ENCODE measurements at regions not wholly inside any gene's neighbourhood (a gene's known extent, or its start where the extent isn't known, plus 50 kb on each side); places are given as distances from the start of the nearest gene placed in this dataset.

DNA sequence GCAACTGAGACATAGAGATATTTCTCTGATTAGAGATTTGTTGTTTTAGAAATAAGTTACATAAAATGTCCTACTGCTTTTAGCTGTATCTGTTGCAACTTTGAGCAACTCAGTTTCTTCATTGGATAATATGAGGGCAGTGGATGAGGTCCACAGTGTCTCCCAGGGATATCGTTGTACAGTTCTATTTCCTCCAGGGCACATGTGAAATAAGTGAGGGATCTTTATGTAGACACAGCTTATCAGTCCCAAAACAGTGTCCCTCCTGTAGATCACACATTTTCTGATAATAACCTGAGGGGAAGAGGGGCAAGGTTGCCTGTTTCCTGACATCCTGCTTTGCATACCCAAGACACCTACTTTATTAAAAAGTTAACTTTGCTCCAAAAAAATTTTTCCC lies 1231.2 kb upstream of the ZEB2 start:
- DNase-seq (ENCODE audit: low read depth in 2 of 2): peak in 1 of 2 donors; percentile 35
- no peak for TF ChIP-seq CTCF (conservative IDR thresholded peaks at IDR 0.05 in 1 of 2, IDR thresholded peaks at IDR 0.05 in 1 of 2; ENCODE audit: low read depth in 1 of 2, low read length in 2 of 2)
- TF ChIP-seq EZH2 (IDR thresholded peaks at IDR 0.05; ENCODE audit: low read length, missing control alignments): no peak
- Histone ChIP-seq H3K27me3 (ENCODE audit: control insufficient read depth, insufficient read depth, low read length) (no peaks in the 10 kb centered on the region), H3K36me3 (ENCODE audit: control insufficient read depth, insufficient read depth, low read length) (no peaks in the 10 kb centered on the region), H4K20me1 (ENCODE audit: control insufficient read depth, extremely low read depth, insufficient read depth, low read length) (no peaks in the 10 kb centered on the region), H3K79me2 (ENCODE audit: control insufficient read depth, insufficient read depth, low read length) (no peaks in the 10 kb centered on the region), H3K9ac (ENCODE audit: insufficient read depth, low read length) (no peak overlapping the region), H3K9me3 (ENCODE audit: control insufficient read depth, insufficient read depth, low read depth, low read length) (no peaks in the 10 kb centered on the region), H2AFZ (ENCODE audit: low read length) (peak overlapping the region; percentile 34), H3K4me1 (ENCODE audit: control insufficient read depth, extremely low read depth, insufficient read depth, low read length) (peaks cover 6% of the 10 kb centered on the region), H3K4me2 (ENCODE audit: extremely low read depth, insufficient read depth, low read length) (no peak overlapping the region), H3K4me3 (replicated peaks in 1 of 4; ENCODE audit: control extremely low read depth in 1 of 4, insufficient read depth in 1 of 4, low read depth in 3 of 4, low read length in 4 of 4) (no peak overlapping the region), H3K27ac (ENCODE audit: insufficient read depth, low read length) (no peak overlapping the region)

DNA sequence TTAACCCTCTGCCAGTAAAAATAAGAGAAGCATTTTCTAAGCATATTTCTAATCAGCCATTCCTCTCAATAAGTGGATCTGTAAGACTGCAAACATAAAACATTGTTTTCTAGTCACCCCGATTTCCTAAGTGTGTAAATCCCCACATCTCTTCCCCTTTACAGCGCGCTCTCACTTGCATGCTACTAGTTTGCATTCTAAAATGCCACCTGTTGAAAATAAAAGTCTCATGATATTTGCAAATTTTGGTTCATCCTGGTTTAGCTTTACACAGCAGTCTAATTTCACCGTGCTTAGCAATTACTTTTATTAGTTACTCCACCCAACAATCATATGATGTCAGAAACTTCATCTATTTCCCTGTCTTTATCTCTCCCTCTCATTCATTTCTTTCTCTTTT lies 1230.7 kb upstream of the ZEB2 start:
- H3K27ac ChIP-seq (ENCODE audit: insufficient read depth, low read length): no peak overlapping the region
- no peak overlapping the region for H3K4me3 ChIP-seq (replicated peaks in 1 of 4; ENCODE audit: control extremely low read depth in 1 of 4, insufficient read depth in 1 of 4, low read depth in 3 of 4, low read length in 4 of 4)
- DNase-seq (ENCODE audit: low read depth in 2 of 2): no peak
- TF ChIP-seq CTCF (conservative IDR thresholded peaks at IDR 0.05 in 1 of 2, IDR thresholded peaks at IDR 0.05 in 1 of 2; ENCODE audit: low read depth in 1 of 2, low read length in 2 of 2) (no peak), EZH2 (IDR thresholded peaks at IDR 0.05; ENCODE audit: low read length, missing control alignments) (no peak)
- H3K27me3 ChIP-seq (ENCODE audit: control insufficient read depth, insufficient read depth, low read length): no peaks in the 10 kb centered on the region
- no peaks in the 10 kb centered on the region for H3K36me3 ChIP-seq (ENCODE audit: control insufficient read depth, insufficient read depth, low read length)
- H4K20me1 ChIP-seq (ENCODE audit: control insufficient read depth, extremely low read depth, insufficient read depth, low read length): no peaks in the 10 kb centered on the region
- H3K4me1 ChIP-seq (ENCODE audit: control insufficient read depth, extremely low read depth, insufficient read depth, low read length): peaks cover 6% of the 10 kb centered on the region
- H3K9ac ChIP-seq (ENCODE audit: insufficient read depth, low read length): no peak overlapping the region
- no peaks in the 10 kb centered on the region for H3K9me3 ChIP-seq (ENCODE audit: control insufficient read depth, insufficient read depth, low read depth, low read length)
- H3K79me2 ChIP-seq (ENCODE audit: control insufficient read depth, insufficient read depth, low read length): no peaks in the 10 kb centered on the region
- H3K4me2 ChIP-seq (ENCODE audit: extremely low read depth, insufficient read depth, low read length): no peak overlapping the region
- H2AFZ ChIP-seq (ENCODE audit: low read length): no peak overlapping the region

DNA sequence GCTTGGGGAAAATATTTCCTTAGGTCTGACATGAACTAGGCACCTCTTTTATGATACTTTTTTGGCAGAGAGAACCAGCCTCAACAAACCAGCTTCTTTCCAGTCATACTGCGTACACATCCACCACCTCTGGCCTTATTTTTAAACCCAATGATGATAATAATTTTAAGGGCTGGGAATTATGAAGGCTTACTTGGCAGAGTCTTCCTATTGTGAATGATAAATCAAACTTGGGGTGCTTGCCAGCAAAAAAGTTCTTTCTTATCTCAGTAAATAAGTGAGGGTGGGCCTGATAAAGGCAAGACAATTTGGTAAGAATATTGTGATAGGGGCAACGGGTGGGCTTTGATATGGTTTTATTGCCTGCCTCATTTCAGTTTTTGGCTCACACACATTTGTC lies 1230.2 kb upstream of the ZEB2 start:
- H3K27me3 ChIP-seq (ENCODE audit: control insufficient read depth, insufficient read depth, low read length): no peaks in the 10 kb centered on the region
- no peak overlapping the region for H3K4me3 ChIP-seq (replicated peaks in 1 of 4; ENCODE audit: control extremely low read depth in 1 of 4, insufficient read depth in 1 of 4, low read depth in 3 of 4, low read length in 4 of 4)
- peaks cover 8% of the 10 kb centered on the region for H3K4me1 ChIP-seq (ENCODE audit: control insufficient read depth, extremely low read depth, insufficient read depth, low read length)
- no peak for TF ChIP-seq EZH2 (IDR thresholded peaks at IDR 0.05; ENCODE audit: low read length, missing control alignments)
- TF ChIP-seq CTCF (conservative IDR thresholded peaks at IDR 0.05 in 1 of 2, IDR thresholded peaks at IDR 0.05 in 1 of 2; ENCODE audit: low read depth in 1 of 2, low read length in 2 of 2): no peak
- H2AFZ ChIP-seq (ENCODE audit: low read length): no peak overlapping the region
- H3K4me2 ChIP-seq (ENCODE audit: extremely low read depth, insufficient read depth, low read length): no peak overlapping the region
- no peaks in the 10 kb centered on the region for H3K79me2 ChIP-seq (ENCODE audit: control insufficient read depth, insufficient read depth, low read length)
- no peak overlapping the region for H3K27ac ChIP-seq (ENCODE audit: insufficient read depth, low read length)
- H4K20me1 ChIP-seq (ENCODE audit: control insufficient read depth, extremely low read depth, insufficient read depth, low read length): no peaks in the 10 kb centered on the region
- H3K36me3 ChIP-seq (ENCODE audit: control insufficient read depth, insufficient read depth, low read length): no peaks in the 10 kb centered on the region
- H3K9ac ChIP-seq (ENCODE audit: insufficient read depth, low read length): no peak overlapping the region
- H3K9me3 ChIP-seq (ENCODE audit: control insufficient read depth, insufficient read depth, low read depth, low read length): no peaks in the 10 kb centered on the region
- DNase-seq (ENCODE audit: low read depth in 2 of 2): no peak

Measured in fibroblast of lung (primary cell).